Thyroid gland (tissue), 4 donors: ENCODE measurements at regions not wholly inside any gene's neighbourhood (a gene's known extent, or its start where the extent isn't known, plus 50 kb on each side); places are given as distances from the start of the nearest gene placed in this dataset.

Experiments
- DNase-seq, 2 donors: peaks; one replicate each; pipeline ENCODE4 v3.0.0-alpha.2; 2019
- H3K27ac ChIP-seq, 3 donors: fragments of 200-600 bp; sonication (generic); 1 replicate in 2 of 3; 2 replicates in 1 of 3; pipeline ENCODE4 v1.5.1; 2016 to 2019; ENCODE audit warnings: mild to moderate bottlenecking in 1 of 3, moderate library complexity in 1 of 3
- H3K27me3 ChIP-seq: fragments of 200-600 bp; sonication (generic); one replicate; pipeline ENCODE4 v1.5.1; 2019
- H3K36me3 ChIP-seq, 2 donors: fragments of 200-600 bp; sonication (generic); one replicate each; pipeline ENCODE4 v1.5.1; 2016 to 2019
- H3K4me1 ChIP-seq, 2 donors: fragments of 200-600 bp; sonication (generic); one replicate each; pipeline ENCODE4 v1.5.1; 2017 to 2019
- H3K4me3 ChIP-seq, 3 donors: fragments of 200-600 bp; sonication (generic); replicated peaks in 1 of 3; 1 replicate in 2 of 3; 2 replicates in 1 of 3; pipeline ENCODE4 v1.5.1; 2016; ENCODE audit warnings: mild to moderate bottlenecking in 1 of 3
- H3K9me3 ChIP-seq: fragments of 200-600 bp; sonication (generic); one replicate; pipeline ENCODE4 v1.5.1; 2017
- POLR2A ChIP-seq, 2 donors: fragments of 450-650 bp; IDR thresholded peaks; one replicate each; pipeline ENCODE4 v1.6.1; 2017; ENCODE audit warnings: antibody characterized with exemption in 2 of 2, mild to moderate bottlenecking in 2 of 2, moderate library complexity in 1 of 2
- WGBS, 2 donors: methylation state at CpG; one replicate each; pipeline ENCODE4 v1.1.5; 2017; 5-methylcytosine and 5-hydroxymethylcytosine counted together
- intact Hi-C: fragments of 100-400 bp; cut with DNase I; formaldehyde crosslinking; loops from one replicate; pipeline ENCODE4 v1.15.1; 2023
- TF ChIP-seq, protein P1 (sequence below), 6 experiments: fragments of 200-600 bp in 3 of 6; fragments of 450-650 bp in 3 of 6; sonication (generic) in 3 of 6; IDR thresholded peaks; one replicate each; pipeline ENCODE4 v1.5.1; 2016 to 2019; ENCODE audit warnings: antibody characterized with exemption in 6 of 6, mild to moderate bottlenecking in 2 of 6, inconsistent platforms in 1 of 6, moderate library complexity in 1 of 6

DNA sequence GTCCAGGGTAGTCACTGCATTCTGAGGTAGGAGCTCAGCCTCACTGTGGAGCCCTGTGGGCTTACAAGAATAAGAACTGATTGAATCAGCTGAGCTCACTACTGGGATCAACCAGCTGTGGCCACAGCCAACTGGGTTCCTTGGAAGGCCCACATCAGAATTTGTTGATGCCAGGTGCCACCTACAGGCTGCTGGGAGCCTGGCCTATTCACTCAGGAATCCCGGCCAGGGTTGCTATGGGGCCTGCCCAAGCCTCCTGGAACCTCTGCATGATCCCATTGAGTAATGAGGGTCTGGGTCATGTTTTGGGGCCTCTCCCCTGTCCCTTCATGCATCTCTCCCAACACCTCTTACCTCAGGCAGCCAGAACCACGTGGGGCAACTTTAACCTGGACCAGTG is 53.9 kb upstream of the KIAA1210 start:
- H3K27ac ChIP-seq, result no peak overlapping the region
- intact Hi-C loops, result no loop called here
- no peak for TF ChIP-seq POLR2A (IDR thresholded peaks at IDR 0.05)
- H3K36me3 ChIP-seq, result no peaks in the 10 kb centered on the region
- H3K4me3 ChIP-seq, result no peak overlapping the region
- WGBS, 2 donors, result 0 to 20% methylated on average over 1 of the region's 2 CpGs
- no peaks in the 10 kb centered on the region for H3K4me1 ChIP-seq
- peak; percentile 3 to 8 for DNase-seq
- H3K27me3 ChIP-seq, result no peaks in the 10 kb centered on the region
- H3K9me3 ChIP-seq, result no peaks in the 10 kb centered on the region

DNA sequence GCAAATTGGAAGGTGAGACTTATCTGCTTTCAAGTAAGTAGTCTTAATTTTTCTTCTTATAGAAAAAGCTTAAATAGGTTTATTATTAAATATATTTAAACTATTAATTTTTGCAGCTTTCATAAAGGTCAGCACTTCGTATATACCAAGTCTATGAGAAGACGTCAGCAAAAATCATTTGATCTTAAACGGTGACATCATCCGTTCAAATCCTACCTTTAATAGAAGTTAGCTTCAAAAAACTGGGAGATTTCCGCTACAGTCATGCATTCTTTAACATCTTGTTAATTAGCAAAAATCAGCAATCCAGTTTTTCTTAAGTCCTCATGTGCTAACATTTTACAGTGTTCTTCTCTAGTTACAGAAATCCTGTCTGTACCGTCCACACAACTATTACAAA is 49.9 kb upstream of the PGRMC1 start:
- H3K4me3 ChIP-seq, result no peak overlapping the region
- no peaks in the 10 kb centered on the region for H3K4me1 ChIP-seq
- no peaks in the 10 kb centered on the region for H3K9me3 ChIP-seq
- TF ChIP-seq, protein P1, sequence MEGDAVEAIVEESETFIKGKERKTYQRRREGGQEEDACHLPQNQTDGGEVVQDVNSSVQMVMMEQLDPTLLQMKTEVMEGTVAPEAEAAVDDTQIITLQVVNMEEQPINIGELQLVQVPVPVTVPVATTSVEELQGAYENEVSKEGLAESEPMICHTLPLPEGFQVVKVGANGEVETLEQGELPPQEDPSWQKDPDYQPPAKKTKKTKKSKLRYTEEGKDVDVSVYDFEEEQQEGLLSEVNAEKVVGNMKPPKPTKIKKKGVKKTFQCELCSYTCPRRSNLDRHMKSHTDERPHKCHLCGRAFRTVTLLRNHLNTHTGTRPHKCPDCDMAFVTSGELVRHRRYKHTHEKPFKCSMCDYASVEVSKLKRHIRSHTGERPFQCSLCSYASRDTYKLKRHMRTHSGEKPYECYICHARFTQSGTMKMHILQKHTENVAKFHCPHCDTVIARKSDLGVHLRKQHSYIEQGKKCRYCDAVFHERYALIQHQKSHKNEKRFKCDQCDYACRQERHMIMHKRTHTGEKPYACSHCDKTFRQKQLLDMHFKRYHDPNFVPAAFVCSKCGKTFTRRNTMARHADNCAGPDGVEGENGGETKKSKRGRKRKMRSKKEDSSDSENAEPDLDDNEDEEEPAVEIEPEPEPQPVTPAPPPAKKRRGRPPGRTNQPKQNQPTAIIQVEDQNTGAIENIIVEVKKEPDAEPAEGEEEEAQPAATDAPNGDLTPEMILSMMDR (IDR thresholded peaks at IDR 0.05), result no peak
- no peak for TF ChIP-seq POLR2A (IDR thresholded peaks at IDR 0.05)
- no peaks in the 10 kb centered on the region for H3K36me3 ChIP-seq
- DNase-seq, result no peak
- no peaks in the 10 kb centered on the region for H3K27me3 ChIP-seq
- intact Hi-C loops, result no loop called here
- H3K27ac ChIP-seq, result no peak overlapping the region
- 85 to 91% methylated on average over 6 of the region's 6 CpGs for WGBS, 2 donors
